ENCODE measurements at regions not wholly inside any gene's neighbourhood (a gene's known extent, or its start where the extent isn't known, plus 50 kb on each side); places are given as distances from the start of the nearest gene placed in this dataset.

DNA sequence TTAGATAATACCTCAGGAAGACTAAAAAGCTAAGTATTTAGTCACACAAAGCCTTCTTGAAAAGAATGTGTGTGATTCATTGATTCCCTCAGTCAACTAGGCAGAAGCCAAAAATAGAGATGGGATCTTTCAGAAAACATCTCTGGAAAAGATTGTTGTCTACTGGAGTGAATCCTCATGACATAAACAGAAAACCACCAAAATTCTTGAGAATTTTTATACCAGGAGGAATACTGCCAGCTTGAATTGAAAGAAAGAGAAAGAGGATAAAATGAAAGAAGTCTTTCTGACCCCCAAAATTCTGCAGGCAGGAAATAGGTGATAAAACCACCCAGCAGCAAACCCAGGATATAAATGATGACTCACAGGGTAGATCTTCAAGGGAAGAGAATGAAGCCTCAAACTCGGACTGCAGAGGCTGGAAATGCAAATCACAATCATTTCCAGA, 363.1 kb upstream of the PLSCR5 start (continued):
- TF ChIP-seq, protein P1, sequence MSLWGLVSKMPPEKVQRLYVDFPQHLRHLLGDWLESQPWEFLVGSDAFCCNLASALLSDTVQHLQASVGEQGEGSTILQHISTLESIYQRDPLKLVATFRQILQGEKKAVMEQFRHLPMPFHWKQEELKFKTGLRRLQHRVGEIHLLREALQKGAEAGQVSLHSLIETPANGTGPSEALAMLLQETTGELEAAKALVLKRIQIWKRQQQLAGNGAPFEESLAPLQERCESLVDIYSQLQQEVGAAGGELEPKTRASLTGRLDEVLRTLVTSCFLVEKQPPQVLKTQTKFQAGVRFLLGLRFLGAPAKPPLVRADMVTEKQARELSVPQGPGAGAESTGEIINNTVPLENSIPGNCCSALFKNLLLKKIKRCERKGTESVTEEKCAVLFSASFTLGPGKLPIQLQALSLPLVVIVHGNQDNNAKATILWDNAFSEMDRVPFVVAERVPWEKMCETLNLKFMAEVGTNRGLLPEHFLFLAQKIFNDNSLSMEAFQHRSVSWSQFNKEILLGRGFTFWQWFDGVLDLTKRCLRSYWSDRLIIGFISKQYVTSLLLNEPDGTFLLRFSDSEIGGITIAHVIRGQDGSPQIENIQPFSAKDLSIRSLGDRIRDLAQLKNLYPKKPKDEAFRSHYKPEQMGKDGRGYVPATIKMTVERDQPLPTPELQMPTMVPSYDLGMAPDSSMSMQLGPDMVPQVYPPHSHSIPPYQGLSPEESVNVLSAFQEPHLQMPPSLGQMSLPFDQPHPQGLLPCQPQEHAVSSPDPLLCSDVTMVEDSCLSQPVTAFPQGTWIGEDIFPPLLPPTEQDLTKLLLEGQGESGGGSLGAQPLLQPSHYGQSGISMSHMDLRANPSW (CRISPR knock-in tag; conservative IDR thresholded peaks at IDR 0.05; ENCODE audit: low read depth), result no peak
- TF ChIP-seq, protein P2, sequence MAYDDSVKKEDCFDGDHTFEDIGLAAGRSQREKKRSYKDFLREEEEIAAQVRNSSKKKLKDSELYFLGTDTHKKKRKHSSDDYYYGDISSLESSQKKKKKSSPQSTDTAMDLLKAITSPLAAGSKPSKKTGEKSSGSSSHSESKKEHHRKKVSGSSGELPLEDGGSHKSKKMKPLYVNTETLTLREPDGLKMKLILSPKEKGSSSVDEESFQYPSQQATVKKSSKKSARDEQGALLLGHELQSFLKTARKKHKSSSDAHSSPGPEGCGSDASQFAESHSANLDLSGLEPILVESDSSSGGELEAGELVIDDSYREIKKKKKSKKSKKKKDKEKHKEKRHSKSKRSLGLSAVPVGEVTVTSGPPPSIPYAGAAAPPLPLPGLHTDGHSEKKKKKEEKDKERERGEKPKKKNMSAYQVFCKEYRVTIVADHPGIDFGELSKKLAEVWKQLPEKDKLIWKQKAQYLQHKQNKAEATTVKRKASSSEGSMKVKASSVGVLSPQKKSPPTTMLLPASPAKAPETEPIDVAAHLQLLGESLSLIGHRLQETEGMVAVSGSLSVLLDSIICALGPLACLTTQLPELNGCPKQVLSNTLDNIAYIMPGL (CRISPR knock-in tag; IDR thresholded peaks at IDR 0.05), result no peak
- TF ChIP-seq ZNF232 (CRISPR knock-in tag; IDR thresholded peaks at IDR 0.05) (no peak), SP1 (CRISPR knock-in tag; conservative IDR thresholded peaks at IDR 0.05) (no peak), ZNF512 (CRISPR knock-in tag; IDR thresholded peaks at IDR 0.05; ENCODE audit: borderline replicate concordance) (no peak), GABPB1 (CRISPR knock-in tag; IDR thresholded peaks at IDR 0.05) (no peak), NR2C2 (CRISPR knock-in tag; IDR thresholded peaks at IDR 0.05) (no peak), AR (CRISPR knock-in tag; IDR thresholded peaks at IDR 0.05) (no peak)
- TF ChIP-seq, protein P3, sequence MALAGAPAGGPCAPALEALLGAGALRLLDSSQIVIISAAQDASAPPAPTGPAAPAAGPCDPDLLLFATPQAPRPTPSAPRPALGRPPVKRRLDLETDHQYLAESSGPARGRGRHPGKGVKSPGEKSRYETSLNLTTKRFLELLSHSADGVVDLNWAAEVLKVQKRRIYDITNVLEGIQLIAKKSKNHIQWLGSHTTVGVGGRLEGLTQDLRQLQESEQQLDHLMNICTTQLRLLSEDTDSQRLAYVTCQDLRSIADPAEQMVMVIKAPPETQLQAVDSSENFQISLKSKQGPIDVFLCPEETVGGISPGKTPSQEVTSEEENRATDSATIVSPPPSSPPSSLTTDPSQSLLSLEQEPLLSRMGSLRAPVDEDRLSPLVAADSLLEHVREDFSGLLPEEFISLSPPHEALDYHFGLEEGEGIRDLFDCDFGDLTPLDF (CRISPR knock-in tag; IDR thresholded peaks at IDR 0.05), result no peak

GRCh38 chr3:146967783-146968182, 362.6 kb upstream of the PLSCR5 start:
- Mint-ChIP-seq H3K27me3 (ENCODE audit: low read depth) (no peaks in the 10 kb centered on the region), H3K36me3 (no peaks in the 10 kb centered on the region), H3K27ac (no peak overlapping the region), H3K9me3 (no peaks in the 10 kb centered on the region), H3K4me3 (no peak overlapping the region), H3K4me1 (peaks cover 16% of the 10 kb centered on the region)
- ATAC-seq (no peak), DNase-seq (ENCODE audit: low spot score) (no peak)
- TF ChIP-seq TP53 (CRISPR knock-in tag; IDR thresholded peaks at IDR 0.05) (no peak), NR2C2 (CRISPR knock-in tag; IDR thresholded peaks at IDR 0.05) (no peak), OVOL2 (CRISPR knock-in tag; IDR thresholded peaks at IDR 0.05; ENCODE audit: borderline replicate concordance) (no peak), ATF1 (CRISPR knock-in tag; IDR thresholded peaks at IDR 0.05) (no peak), AR (CRISPR knock-in tag; IDR thresholded peaks at IDR 0.05) (no peak), TEAD4 (CRISPR knock-in tag; IDR thresholded peaks at IDR 0.05) (no peak), E2F5 (CRISPR knock-in tag; IDR thresholded peaks at IDR 0.05) (no peak), MLX (CRISPR knock-in tag; IDR thresholded peaks at IDR 0.05) (no peak)
- TF ChIP-seq, protein P4, sequence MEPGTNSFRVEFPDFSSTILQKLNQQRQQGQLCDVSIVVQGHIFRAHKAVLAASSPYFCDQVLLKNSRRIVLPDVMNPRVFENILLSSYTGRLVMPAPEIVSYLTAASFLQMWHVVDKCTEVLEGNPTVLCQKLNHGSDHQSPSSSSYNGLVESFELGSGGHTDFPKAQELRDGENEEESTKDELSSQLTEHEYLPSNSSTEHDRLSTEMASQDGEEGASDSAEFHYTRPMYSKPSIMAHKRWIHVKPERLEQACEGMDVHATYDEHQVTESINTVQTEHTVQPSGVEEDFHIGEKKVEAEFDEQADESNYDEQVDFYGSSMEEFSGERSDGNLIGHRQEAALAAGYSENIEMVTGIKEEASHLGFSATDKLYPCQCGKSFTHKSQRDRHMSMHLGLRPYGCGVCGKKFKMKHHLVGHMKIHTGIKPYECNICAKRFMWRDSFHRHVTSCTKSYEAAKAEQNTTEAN (CRISPR knock-in tag; IDR thresholded peaks at IDR 0.05), result no peak
- ChIA-PET POLR2A (no interaction called here), CTCF (no interaction called here)

Measured in WTC11 (cell line).